ENCODE measurements at regions not wholly inside any gene's neighbourhood (a gene's known extent, or its start where the extent isn't known, plus 50 kb on each side); places are given as distances from the start of the nearest gene placed in this dataset.

- no peak for TF ChIP-seq BACH2 (CRISPR knock-in tag; IDR thresholded peaks at IDR 0.05; ENCODE audit: borderline replicate concordance)
- TF ChIP-seq RARB (CRISPR knock-in tag; IDR thresholded peaks at IDR 0.05) = no peak
- TF ChIP-seq ARNTL (CRISPR knock-in tag; IDR thresholded peaks at IDR 0.05; ENCODE audit: borderline replicate concordance, low read depth) = no peak
- no peak for TF ChIP-seq ISL1 (CRISPR knock-in tag; IDR thresholded peaks at IDR 0.05)
- TF ChIP-seq PATZ1 (CRISPR knock-in tag; IDR thresholded peaks at IDR 0.05; ENCODE audit: borderline replicate concordance) = no peak
- TF ChIP-seq, protein P1, sequence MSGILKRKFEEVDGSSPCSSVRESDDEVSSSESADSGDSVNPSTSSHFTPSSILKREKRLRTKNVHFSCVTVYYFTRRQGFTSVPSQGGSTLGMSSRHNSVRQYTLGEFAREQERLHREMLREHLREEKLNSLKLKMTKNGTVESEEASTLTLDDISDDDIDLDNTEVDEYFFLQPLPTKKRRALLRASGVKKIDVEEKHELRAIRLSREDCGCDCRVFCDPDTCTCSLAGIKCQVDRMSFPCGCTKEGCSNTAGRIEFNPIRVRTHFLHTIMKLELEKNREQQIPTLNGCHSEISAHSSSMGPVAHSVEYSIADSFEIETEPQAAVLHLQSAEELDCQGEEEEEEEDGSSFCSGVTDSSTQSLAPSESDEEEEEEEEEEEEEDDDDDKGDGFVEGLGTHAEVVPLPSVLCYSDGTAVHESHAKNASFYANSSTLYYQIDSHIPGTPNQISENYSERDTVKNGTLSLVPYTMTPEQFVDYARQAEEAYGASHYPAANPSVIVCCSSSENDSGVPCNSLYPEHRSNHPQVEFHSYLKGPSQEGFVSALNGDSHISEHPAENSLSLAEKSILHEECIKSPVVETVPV (CRISPR knock-in tag; IDR thresholded peaks at IDR 0.05) = no peak
- TF ChIP-seq PPARA (CRISPR knock-in tag; IDR thresholded peaks at IDR 0.05; ENCODE audit: borderline replicate concordance) = no peak
- TF ChIP-seq, protein P2, sequence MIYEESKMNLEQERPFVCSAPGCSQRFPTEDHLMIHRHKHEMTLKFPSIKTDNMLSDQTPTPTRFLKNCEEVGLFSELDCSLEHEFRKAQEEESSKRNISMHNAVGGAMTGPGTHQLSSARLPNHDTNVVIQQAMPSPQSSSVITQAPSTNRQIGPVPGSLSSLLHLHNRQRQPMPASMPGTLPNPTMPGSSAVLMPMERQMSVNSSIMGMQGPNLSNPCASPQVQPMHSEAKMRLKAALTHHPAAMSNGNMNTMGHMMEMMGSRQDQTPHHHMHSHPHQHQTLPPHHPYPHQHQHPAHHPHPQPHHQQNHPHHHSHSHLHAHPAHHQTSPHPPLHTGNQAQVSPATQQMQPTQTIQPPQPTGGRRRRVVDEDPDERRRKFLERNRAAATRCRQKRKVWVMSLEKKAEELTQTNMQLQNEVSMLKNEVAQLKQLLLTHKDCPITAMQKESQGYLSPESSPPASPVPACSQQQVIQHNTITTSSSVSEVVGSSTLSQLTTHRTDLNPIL (CRISPR knock-in tag; IDR thresholded peaks at IDR 0.05; ENCODE audit: low read depth) = no peak
- TF ChIP-seq ZC3H10 (CRISPR knock-in tag; IDR thresholded peaks at IDR 0.05) = no peak
- no peak for TF ChIP-seq ZFP30 (CRISPR knock-in tag; IDR thresholded peaks at IDR 0.05)
- no peak for TF ChIP-seq TCF4 (CRISPR knock-in tag; IDR thresholded peaks at IDR 0.05; ENCODE audit: borderline replicate concordance)
- no peak for TF ChIP-seq ESRRG (CRISPR knock-in tag; IDR thresholded peaks at IDR 0.05)
- TF ChIP-seq ZNF70 (CRISPR knock-in tag; IDR thresholded peaks at IDR 0.05) = no peak
- TF ChIP-seq SNAI2 (CRISPR knock-in tag; IDR thresholded peaks at IDR 0.05) = no peak
Observed at GRCh38 chr1:187114792-187115191, 286.0 kb downstream of the PLA2G4A start.

Measured in SK-N-SH treated with all-trans-retinoic acid at 6 μM for 48 hours (cell line).